Pancreas (tissue), 10 donors: ENCODE measurements at regions not wholly inside any gene's neighbourhood (a gene's known extent, or its start where the extent isn't known, plus 50 kb on each side); places are given as distances from the start of the nearest gene placed in this dataset.

Source experiments
- ATAC-seq, 4 donors: fragments of 200-7000 bp; cut with Tn5 transposase; one replicate each; pipeline versions ENCODE4 v1.8.0 to v1.9.1; 2020; ENCODE audit warnings: mild to moderate bottlenecking in 4 of 4, moderate library complexity in 4 of 4
- DNase-seq, 6 donors: peaks; one replicate each; pipeline ENCODE4 v3.0.0-alpha.2; 2020
- FAIRE-seq: peaks from 2 replicates; lab custom pipeline; 2012; peaks lifted over from hg19 to GRCh38; lab: Jason Lieb, UNC
- H3K27ac ChIP-seq, 4 donors: fragments of 200-600 bp; sonication (generic); 1 replicate in 3 of 4; 2 replicates in 1 of 4; pipeline versions ENCODE4 v1.5.0 to v1.8.0; 2020
- H3K27me3 ChIP-seq, 4 donors: fragments of 200-600 bp; one replicate each; pipeline ENCODE4 v1.8.0; 2021
- H3K36me3 ChIP-seq, 3 donors: fragments of 200-600 bp; sonication (generic) in 1 of 3; one replicate each; pipeline versions ENCODE4 v1.5.0 to v1.8.0; 2020 to 2021
- H3K4me1 ChIP-seq, 3 donors: fragments of 200-600 bp; one replicate each; pipeline ENCODE4 v1.8.0; 2021
- H3K4me3 ChIP-seq, 4 donors: fragments of 200-600 bp; sonication (generic) in 2 of 4; one replicate each; pipeline versions ENCODE4 v1.5.0 to v1.8.0; 2020 to 2021
- H3K9me3 ChIP-seq, 4 donors: fragments of 200-600 bp; one replicate each; pipeline ENCODE4 v1.8.0; 2021
- CTCF ChIP-seq, 4 donors: fragments of 200-600 bp; sonication (generic) in 3 of 4; IDR thresholded peaks; one replicate each; pipeline versions ENCODE4 v1.5.0 to v1.8.0; 2021; ENCODE audit warnings: antibody characterized with exemption in 4 of 4
- WGBS, 2 donors: extraction: QIAGEN DNeasy Blood & Tissue Kit; methylation state at CpG; one replicate each; pipeline ENCODE4 v1.1.7; 2013; 5-methylcytosine and 5-hydroxymethylcytosine counted together
- intact Hi-C, 3 donors: fragments of 100-400 bp; cut with DNase I; formaldehyde crosslinking; loops; one replicate each; pipeline versions ENCODE4 v1.11.1 to v1.14.2; 2022
- donor health status: healthy with polysubstance abuse.
- donor health status: DM: no; HTN: no; CAD: no; lungs with moderate emphysema.
- donor health status: DM: no; HTN: no; CAD: no.
- donor health status: control.
- donor health status: control.
- donor health status: Bipolar disorder and iron deficiency.
- donor health status: DM: yes; HTN: yes; CAD: no.
- donor health status: DM: no; HTN: no; CAD: no.
- donor health status: DM: no; HTN: no; CAD: no.
- donor health status: DM: yes; HTN: yes; CAD: no.

- H3K9me3 ChIP-seq: no peaks in the 10 kb centered on the region
- ATAC-seq: no peak
- peaks cover 0 to 3% (median 0%) of the 10 kb centered on the region in 3 donors for H3K4me1 ChIP-seq
- H3K27ac ChIP-seq: no peak overlapping the region
- H3K4me3 ChIP-seq: no peak overlapping the region
- no peaks in the 10 kb centered on the region for H3K36me3 ChIP-seq
- DNase-seq: no peak
- intact Hi-C loops: no loop called here
- TF ChIP-seq CTCF (IDR thresholded peaks at IDR 0.05): no peak
- FAIRE-seq: no peak
- H3K27me3 ChIP-seq: peaks cover 0 to 4% (median 2%) of the 10 kb centered on the region in 4 donors
Observed at GRCh38 chr12:125389061-125389697, 323.9 kb downstream of the AACS start.

GRCh38 chr12:125393569-125393968 lies 328.3 kb downstream of the AACS start:
- WGBS, 2 donors: 57 to 69% methylated on average over 7 of the region's 7 CpGs
- Histone ChIP-seq H3K4me1 (no peaks in the 10 kb centered on the region), H3K27me3 (peaks cover 0 to 4% (median 0%) of the 10 kb centered on the region in 4 donors), H3K9me3 (no peaks in the 10 kb centered on the region), H3K36me3 (no peaks in the 10 kb centered on the region), H3K4me3 (no peak overlapping the region), H3K27ac (no peak overlapping the region)
- no peak for TF ChIP-seq CTCF (IDR thresholded peaks at IDR 0.05)
- ATAC-seq (no peak), DNase-seq (no peak), FAIRE-seq (no peak)
- intact Hi-C loops: no loop called here

GRCh38 chr12:125395583-125396215 lies 330.5 kb downstream of the AACS start:
- Histone ChIP-seq H3K4me1 (no peaks in the 10 kb centered on the region), H3K36me3 (no peaks in the 10 kb centered on the region), H3K4me3 (no peak overlapping the region), H3K27ac (no peak overlapping the region), H3K27me3 (peaks cover 0 to 4% (median 0%) of the 10 kb centered on the region in 4 donors), H3K9me3 (no peaks in the 10 kb centered on the region)
- no peak for ATAC-seq
- TF ChIP-seq CTCF (IDR thresholded peaks at IDR 0.05): no peak
- no peak for DNase-seq
- WGBS, 2 donors: 54 to 72% methylated on average over 5 of the region's 5 CpGs
- FAIRE-seq: no peak
- intact Hi-C loops: no loop called here

GRCh38 chr12:125399489-125399888 lies 334.3 kb downstream of the AACS start:
- TF ChIP-seq CTCF (IDR thresholded peaks at IDR 0.05): no peak
- no peak for DNase-seq
- Histone ChIP-seq H3K36me3 (no peaks in the 10 kb centered on the region), H3K27me3 (peaks cover 0 to 4% (median 0%) of the 10 kb centered on the region in 4 donors), H3K27ac (no peak overlapping the region), H3K4me1 (no peaks in the 10 kb centered on the region), H3K9me3 (no peaks in the 10 kb centered on the region), H3K4me3 (no peak overlapping the region)
- WGBS, 2 donors: 62 to 79% methylated on average over 3 of the region's 3 CpGs
- ATAC-seq: no peak
- intact Hi-C loops: no loop called here
- FAIRE-seq: no peak
